Gastrocnemius medialis (tissue), 4 donors: ENCODE measurements at regions not wholly inside any gene's neighbourhood (a gene's known extent, or its start where the extent isn't known, plus 50 kb on each side); places are given as distances from the start of the nearest gene placed in this dataset.

Experiments used
- CTCF ChIP-seq, 5 experiments: fragments of 450-650 bp in 3 of 5; fragments of 200-600 bp in 2 of 5; sonication (generic) in 2 of 5; IDR thresholded peaks in 4 of 5; conservative IDR thresholded peaks in 1 of 5; 1 replicate in 4 of 5; 2 replicates in 1 of 5; pipeline ENCODE4 v1.5.1; 2016 to 2019; ENCODE audit warnings: antibody characterized with exemption in 5 of 5, mild to moderate bottlenecking in 3 of 5, moderate library complexity in 3 of 5
- POLR2A ChIP-seq, 2 donors: fragments of 450-650 bp; IDR thresholded peaks; one replicate each; pipeline ENCODE4 v1.6.1; 2017; ENCODE audit warnings: antibody characterized with exemption in 2 of 2, mild to moderate bottlenecking in 2 of 2, moderate library complexity in 2 of 2

DNA sequence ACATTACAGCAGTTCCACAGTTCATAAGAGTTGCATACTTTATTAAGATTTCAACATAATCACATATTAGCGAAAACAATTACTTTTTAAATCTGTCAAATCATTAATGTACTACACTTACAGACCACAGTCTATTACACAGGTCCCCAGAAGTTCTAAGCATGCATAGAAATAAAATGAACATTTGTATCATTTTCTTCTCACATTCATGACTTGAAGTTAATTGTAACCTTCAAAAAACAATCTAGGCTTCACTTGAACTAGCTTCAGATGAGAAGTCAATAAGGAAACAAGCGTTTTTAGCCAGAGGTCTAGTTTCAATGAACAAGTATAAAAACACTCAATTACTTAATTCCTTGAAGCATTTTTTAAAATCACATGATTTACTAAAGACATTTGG lies 238.3 kb downstream of the HACE1 start:
- TF ChIP-seq CTCF (IDR thresholded peaks at IDR 0.05 in 4 of 5, conservative IDR thresholded peaks at IDR 0.05 in 1 of 5), result no peak
- no peak for TF ChIP-seq POLR2A (IDR thresholded peaks at IDR 0.05)
